GM21390 (cell line): ENCODE measurements at regions not wholly inside any gene's neighbourhood (a gene's known extent, or its start where the extent isn't known, plus 50 kb on each side); places are given as distances from the start of the nearest gene placed in this dataset.

Experiments used
- ATAC-seq: cut with Tn5 transposase; IDR thresholded peaks from one replicate; pipeline ENCODE4 v1.9.1; 2021; ENCODE audit not compliant: unreplicated experiment

DNA sequence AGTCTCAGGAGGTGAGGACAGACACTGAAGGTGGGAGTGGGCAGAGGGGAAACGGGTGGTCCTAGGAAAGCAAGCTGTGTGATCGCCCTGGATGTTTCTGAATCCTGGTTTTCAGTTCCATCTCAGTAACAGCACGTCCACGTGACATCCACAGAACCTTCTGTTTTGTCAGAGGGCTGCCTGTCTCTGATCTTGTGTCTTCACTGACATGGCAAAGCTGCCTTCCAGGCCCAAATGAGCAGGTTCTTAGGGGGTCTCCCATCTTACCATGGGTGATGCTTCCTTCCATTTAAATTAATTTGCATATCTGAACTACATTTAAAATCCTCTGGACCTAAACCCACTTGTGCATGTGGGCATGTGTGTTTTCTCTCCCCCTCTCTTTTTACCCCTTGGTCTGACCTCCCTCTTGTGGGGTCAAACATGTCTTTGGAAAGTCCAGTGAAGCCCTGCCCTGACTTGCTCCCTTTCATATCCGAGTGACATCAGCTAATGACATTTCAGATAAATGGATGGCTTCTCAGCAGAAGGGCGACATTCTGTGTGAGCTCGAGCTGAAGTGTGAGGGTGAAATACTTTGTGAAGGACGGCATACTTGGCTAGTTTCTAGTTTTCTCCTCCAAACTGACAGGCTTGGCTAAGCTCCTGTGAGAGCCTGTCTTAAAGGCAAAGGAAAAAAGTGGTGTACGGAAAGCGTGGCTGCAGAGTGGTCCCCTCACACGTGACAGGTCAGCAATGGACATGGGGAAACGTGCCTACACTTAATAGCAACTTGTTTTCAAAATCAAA lies 204.8 kb upstream of the S1PR3 start:
- ATAC-seq = no peak

GRCh38 chr9:88789785-88790184 lies 201.5 kb upstream of the S1PR3 start:
- no peak for ATAC-seq

DNA sequence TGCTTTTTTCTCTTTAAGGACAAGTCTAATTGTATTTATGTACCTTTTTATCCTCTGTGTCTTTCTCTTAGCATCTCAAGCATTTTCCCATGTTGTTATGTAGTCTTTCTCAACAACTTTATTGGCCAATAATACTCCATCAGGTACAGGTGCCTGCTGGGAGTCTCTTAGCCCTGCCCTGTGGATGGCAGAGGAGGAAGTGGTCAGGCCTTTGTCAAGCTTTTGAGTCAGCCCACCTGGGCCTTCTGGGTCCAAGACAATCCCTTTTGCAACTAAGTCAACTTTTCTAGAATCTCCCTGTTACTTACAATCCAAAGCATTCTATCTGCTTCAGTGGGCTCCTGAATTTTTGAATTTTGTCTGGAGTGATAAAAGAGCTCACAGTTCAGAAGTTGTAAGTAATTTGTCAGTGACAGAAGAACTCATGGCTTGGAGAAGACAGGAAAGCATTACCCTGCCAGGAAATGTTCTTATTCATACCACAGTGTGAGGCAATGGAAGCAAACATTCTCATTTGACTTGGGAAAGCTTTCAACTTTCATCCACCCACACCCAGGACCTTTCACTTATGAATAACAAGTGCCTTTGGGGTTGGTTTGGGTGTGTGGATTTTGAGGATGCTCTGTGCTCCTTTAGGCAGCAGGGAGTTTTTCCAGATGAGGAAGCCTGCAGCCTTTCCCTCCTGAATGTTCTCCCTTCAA lies 200.0 kb upstream of the S1PR3 start:
- no peak for ATAC-seq

- ATAC-seq = no peak
These were observed 198.8 kb upstream of the S1PR3 start for GRCh38 chr9:88792502-88792901.

DNA sequence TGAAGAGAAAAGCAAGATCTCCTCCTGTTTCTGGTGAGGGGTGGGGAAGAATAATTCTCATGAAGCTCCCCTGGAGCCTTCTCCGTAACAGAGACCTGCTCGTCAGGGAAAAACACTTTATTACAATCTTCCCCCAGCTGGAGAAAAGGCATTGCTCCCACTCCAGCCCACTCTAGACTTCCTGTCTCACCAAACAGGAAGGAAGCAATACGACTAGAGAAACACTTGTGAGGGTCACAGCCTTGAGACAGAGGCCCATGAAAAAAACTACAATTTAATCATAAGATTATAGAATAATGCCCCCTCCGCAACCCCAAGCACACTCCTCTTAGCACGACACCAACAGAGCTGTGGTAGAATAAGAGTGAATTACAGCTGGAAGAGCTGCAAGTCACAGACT lies 197.2 kb upstream of the S1PR3 start:
- ATAC-seq = no peak

GRCh38 chr9:88796947-88797346 lies 194.3 kb upstream of the S1PR3 start:
- ATAC-seq = no peak

DNA sequence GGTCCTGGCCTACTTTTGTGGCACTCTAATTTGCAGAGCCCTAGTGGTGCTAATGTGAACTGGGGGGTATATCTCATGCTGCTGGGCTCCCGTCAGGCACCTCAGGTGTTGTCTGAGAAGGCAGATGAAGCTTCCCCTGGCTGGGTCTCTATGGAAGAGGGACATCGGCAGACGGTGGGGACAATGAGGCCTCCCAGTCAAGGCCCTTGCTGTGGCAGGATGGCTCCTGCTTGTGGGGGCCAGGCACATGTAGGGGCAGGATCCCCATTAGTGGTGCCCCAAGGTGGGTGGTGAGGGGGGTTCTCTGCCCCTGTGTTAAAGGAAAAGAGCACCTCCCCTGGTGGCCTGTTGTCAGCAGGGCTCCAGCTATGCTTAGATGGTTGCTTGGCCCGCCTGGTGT lies 192.8 kb upstream of the S1PR3 start:
- no peak for ATAC-seq

DNA sequence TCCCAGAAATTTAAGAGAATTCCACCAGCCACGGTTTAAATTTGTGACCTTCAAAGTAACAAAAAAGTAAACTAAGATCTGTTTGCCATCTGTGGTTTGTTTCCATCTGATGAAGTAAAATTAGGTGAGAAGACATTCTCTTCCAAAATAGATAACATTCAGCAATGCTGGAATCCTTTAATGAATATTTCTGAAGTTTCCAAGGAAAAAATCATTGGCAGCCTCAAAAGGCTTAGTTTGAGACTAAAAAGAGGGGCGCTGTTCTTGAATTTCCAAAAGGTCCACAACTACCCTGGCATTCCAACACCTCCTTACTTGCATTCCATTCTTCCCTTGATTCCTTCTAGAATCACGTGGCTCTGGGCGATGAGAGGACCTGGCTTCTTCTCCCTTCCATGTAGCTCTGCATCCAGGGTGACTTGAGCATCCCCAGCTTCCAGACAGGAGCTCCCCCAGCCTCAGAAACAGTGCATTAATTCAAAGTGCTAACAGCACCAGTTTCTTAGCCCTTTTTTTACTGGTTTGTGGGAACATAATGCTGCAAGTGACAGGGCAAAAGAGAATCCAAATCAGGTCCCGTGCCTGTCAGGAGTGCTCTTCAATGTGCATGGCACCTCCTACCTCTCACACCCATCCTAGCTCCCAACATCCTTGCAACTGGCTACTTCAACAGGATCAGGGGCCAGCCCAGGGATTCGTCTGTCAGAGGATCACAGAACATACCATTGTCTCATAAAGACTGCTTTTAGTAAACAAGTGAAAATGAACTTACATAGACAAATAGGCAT lies 191.5 kb upstream of the S1PR3 start:
- ATAC-seq = no peak

GRCh38 chr9:88800329-88800682 lies 191.0 kb upstream of the S1PR3 start:
- no peak for ATAC-seq

DNA sequence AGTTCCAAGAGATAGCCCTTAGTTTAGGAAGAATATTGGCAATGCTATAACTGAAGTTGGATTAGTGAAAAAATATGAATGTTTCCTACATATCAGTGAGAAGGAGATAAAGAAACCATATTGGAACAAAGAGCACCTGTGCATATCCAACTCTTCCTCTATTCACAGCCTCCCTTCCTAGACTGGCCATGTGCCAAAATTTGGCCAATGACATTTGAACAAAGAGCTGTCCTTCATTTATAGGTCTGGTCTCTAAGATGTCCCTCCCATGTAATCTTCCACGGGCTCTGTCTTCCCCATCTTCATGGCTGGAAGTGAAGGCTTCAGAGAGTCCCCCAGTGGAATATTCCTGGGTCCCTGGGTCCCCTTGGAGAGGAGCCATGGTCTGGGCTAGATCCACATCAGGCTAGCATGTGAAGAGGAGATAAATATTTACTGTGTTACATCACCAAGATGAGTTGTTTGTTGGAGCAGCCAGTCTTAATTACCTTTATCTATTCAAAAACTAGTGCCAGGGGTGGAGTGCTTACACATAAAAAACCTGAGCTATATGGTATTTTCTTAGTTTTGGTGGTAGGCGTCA lies 190.0 kb upstream of the S1PR3 start:
- no peak for ATAC-seq

GRCh38 chr9:88802533-88802932 lies 188.7 kb upstream of the S1PR3 start:
- no peak for ATAC-seq

- no peak for ATAC-seq
These were observed 187.6 kb upstream of the S1PR3 start for GRCh38 chr9:88803546-88804253.

DNA sequence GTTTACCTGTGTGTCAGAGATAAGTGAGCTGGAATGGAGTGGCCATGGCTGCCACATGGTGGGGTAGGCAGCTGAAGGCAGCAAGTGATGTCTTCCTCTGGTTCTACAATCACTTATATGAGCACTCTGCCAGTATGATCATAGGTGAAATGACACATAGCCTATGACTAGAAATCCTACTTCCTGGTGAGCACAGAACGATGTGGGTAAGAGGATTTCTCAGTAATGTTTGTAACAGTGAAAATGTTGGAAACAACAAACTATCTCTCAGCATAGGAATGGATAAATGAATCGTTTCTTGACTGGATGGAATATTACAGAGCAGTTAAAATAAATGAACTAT lies 187.0 kb upstream of the S1PR3 start:
- ATAC-seq = no peak

DNA sequence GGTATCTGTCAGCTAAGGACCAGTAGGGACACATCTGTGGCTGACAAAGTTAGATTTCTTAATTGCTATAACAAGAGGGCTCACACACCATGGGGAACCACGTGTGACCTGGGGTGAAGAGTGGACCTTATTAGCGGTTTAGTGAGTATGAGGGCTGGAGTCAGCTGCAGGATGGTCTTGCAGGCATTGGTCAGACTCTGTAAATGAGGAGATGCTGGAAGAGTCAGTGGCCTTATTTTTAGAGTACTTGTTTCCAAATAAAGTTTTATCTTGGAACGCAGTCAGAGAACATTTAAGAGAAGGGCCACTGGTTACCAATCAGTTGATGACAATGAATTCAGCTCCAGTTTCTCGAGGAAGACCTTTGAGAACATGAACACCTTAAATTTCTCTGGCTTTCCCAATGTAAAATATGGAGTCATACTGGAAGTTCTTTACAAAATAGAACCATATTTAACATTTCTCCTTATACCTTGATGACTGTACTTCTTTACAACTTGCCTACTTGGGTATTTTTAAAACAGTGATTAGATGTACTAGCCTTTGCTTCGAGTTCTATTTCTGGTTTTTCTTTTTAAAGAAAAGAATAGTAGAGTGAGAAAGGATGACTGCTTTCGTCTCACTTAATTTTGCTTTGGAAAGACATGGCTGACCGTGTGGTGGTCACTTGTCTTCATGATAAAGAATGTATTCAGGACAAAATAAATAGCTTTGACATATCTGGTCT lies 185.9 kb upstream of the S1PR3 start:
- ATAC-seq = no peak

DNA sequence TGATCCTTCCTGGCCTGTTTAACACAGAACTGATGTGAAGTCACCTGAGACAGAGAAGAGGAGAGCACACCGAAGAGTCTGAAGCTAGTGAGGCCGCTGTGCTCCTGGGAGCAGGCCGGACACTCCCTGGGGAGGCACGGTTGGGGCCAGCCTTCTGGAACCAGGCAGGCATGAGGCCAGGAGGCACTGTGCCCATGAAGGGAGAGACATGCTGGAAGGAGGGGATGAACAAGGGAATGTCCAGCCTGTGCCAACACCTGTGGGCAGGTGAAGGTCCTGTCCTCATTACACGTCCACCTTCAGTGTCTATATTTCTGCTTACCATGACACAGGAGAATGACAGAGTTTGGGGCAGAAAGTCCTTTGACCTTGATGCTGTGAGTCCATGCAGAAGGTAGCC lies 183.8 kb upstream of the S1PR3 start:
- ATAC-seq = no peak

- ATAC-seq = no peak
These were observed 183.1 kb upstream of the S1PR3 start for GRCh38 chr9:88808019-88808656.

- ATAC-seq = no peak
These were observed 182.4 kb upstream of the S1PR3 start for GRCh38 chr9:88808761-88809354.

DNA sequence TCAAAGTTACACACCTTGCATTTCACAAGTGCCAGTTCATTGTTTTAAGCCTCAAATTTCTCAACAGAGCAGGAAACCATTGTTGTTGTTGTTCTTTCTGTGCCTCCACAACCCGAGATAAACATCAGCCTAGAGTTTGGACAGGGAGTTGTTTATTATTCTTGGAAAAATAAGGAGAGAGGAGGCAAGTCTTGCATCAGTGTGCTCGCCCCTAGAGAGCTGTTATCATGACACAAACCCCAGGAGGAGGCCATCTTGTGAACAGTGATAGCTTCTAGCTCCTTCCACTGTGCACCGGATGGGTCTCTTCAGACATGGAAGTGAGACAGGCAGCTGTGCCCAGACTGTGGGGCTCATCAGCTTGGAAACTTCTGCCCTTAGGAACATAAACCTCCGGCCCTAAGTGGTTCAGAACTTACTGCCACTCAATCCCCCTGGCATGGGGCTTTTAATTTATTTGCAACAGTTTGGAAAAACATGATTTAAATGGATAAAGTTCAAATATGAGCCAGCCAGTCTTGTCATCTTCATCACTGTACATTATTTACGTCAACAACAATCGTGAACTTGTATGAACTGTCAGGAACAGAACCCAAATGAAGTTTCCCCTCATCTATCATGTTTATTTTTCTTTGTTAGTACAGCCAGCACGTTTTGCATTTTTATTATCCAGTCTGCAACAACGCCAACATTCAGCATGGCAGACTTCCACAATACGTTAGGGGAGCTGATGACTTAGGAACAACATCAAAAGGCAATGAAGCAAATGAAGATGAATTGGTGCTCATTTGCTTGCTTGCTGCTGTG lies 181.7 kb upstream of the S1PR3 start:
- no peak for ATAC-seq

- ATAC-seq = no peak
These were observed 180.4 kb upstream of the S1PR3 start for GRCh38 chr9:88810826-88811225.
